ENCODE measurements at regions not wholly inside any gene's neighbourhood (a gene's known extent, or its start where the extent isn't known, plus 50 kb on each side); places are given as distances from the start of the nearest gene placed in this dataset.

DNA sequence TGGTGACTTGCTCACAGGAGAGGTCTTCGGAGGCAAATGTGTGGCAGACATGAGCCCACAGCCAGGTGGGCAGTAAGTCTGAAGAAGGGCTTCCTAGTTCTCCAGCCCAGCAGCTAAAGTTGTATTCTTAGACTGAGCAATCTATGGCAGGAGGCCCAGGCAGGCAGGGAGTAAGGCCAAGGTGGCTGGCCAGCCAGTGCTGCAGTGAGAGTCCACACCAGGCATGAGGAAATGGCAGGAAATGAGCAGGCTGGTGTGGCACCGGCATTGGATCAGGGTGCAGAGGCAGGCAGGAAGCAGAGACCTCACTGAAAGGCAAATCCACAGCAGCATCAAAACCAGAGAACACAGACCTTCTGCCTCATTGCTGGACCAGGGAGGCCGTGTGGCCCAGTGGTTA, 84.6 kb upstream of the PDE1C start:
- H3K36me3 ChIP-seq (ENCODE audit: insufficient read depth, low read length): no peaks in the 10 kb centered on the region
- no peak overlapping the region for H3K4me3 ChIP-seq (ENCODE audit: low read length)
- no peaks in the 10 kb centered on the region for H3K9me3 ChIP-seq (ENCODE audit: low read length)
- H3K79me2 ChIP-seq (replicated peaks; ENCODE audit: insufficient read depth, low read length): no peaks in the 10 kb centered on the region
- no peaks in the 10 kb centered on the region for H3K9me2 ChIP-seq (ENCODE audit: insufficient read depth, low read length)
- H3K27ac ChIP-seq (ENCODE audit: low read length): no peak overlapping the region
- no peaks in the 10 kb centered on the region for H4K20me1 ChIP-seq (ENCODE audit: insufficient read depth)
- TF ChIP-seq TAF1 (IDR thresholded peaks at IDR 0.05; ENCODE audit: low read depth): no peak
- no peak for TF ChIP-seq SMC3 (conservative IDR thresholded peaks at IDR 0.05; ENCODE audit: poor library complexity)
- TF ChIP-seq, protein P1, sequence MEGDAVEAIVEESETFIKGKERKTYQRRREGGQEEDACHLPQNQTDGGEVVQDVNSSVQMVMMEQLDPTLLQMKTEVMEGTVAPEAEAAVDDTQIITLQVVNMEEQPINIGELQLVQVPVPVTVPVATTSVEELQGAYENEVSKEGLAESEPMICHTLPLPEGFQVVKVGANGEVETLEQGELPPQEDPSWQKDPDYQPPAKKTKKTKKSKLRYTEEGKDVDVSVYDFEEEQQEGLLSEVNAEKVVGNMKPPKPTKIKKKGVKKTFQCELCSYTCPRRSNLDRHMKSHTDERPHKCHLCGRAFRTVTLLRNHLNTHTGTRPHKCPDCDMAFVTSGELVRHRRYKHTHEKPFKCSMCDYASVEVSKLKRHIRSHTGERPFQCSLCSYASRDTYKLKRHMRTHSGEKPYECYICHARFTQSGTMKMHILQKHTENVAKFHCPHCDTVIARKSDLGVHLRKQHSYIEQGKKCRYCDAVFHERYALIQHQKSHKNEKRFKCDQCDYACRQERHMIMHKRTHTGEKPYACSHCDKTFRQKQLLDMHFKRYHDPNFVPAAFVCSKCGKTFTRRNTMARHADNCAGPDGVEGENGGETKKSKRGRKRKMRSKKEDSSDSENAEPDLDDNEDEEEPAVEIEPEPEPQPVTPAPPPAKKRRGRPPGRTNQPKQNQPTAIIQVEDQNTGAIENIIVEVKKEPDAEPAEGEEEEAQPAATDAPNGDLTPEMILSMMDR (IDR thresholded peaks at IDR 0.05; ENCODE audit: poor library complexity, severe bottlenecking): no peak
- TF ChIP-seq, protein P2, sequence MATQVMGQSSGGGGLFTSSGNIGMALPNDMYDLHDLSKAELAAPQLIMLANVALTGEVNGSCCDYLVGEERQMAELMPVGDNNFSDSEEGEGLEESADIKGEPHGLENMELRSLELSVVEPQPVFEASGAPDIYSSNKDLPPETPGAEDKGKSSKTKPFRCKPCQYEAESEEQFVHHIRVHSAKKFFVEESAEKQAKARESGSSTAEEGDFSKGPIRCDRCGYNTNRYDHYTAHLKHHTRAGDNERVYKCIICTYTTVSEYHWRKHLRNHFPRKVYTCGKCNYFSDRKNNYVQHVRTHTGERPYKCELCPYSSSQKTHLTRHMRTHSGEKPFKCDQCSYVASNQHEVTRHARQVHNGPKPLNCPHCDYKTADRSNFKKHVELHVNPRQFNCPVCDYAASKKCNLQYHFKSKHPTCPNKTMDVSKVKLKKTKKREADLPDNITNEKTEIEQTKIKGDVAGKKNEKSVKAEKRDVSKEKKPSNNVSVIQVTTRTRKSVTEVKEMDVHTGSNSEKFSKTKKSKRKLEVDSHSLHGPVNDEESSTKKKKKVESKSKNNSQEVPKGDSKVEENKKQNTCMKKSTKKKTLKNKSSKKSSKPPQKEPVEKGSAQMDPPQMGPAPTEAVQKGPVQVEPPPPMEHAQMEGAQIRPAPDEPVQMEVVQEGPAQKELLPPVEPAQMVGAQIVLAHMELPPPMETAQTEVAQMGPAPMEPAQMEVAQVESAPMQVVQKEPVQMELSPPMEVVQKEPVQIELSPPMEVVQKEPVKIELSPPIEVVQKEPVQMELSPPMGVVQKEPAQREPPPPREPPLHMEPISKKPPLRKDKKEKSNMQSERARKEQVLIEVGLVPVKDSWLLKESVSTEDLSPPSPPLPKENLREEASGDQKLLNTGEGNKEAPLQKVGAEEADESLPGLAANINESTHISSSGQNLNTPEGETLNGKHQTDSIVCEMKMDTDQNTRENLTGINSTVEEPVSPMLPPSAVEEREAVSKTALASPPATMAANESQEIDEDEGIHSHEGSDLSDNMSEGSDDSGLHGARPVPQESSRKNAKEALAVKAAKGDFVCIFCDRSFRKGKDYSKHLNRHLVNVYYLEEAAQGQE (IDR thresholded peaks at IDR 0.05; ENCODE audit: borderline replicate concordance): no peak
- no peak for TF ChIP-seq EP300 (conservative IDR thresholded peaks at IDR 0.05; ENCODE audit: poor library complexity, severe bottlenecking)
- TF ChIP-seq MXI1 (conservative IDR thresholded peaks at IDR 0.05; ENCODE audit: poor library complexity, severe bottlenecking): no peak
- TF ChIP-seq RAD21 (conservative IDR thresholded peaks at IDR 0.05): no peak
- TF ChIP-seq EZH2 (IDR thresholded peaks at IDR 0.05; ENCODE audit: borderline replicate concordance, insufficient read depth, low read length, poor library complexity, severe bottlenecking): no peak
- no peak for TF ChIP-seq POLR2AphosphoS5 (IDR thresholded peaks at IDR 0.05)
- H3K9ac ChIP-seq (ENCODE audit: low read length): no peak overlapping the region
- no peak overlapping the region for H3K4me2 ChIP-seq (ENCODE audit: low read length)
- H3K27me3 ChIP-seq (ENCODE audit: insufficient read depth, low read depth, low read length): no peaks in the 10 kb centered on the region
- no peak overlapping the region for H2AFZ ChIP-seq (ENCODE audit: low read depth, low read length)
- H3F3A ChIP-seq (ENCODE audit: insufficient read depth, low read length, poor library complexity, severe bottlenecking): no peaks in the 10 kb centered on the region

DNA sequence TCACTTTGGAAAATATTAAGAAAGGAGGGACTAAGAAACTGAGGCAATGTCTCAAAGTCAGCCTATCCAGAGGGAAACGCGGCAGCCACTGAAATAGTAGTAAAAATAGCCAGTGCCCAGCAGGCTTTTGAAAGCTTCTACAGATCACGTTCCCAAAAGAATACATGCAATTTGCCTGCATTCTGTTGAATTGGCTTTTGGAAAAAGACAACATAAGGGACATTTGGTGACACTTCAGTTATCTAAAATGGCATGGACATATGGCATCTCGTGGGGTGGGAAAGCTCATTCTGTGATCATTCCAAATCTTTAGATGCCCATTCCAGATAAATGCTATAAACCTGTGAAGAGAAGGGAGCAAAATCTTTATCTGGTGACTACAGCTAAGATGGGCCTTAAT, 82.8 kb upstream of the PDE1C start:
- H3K4me2 ChIP-seq (ENCODE audit: low read length): no peak overlapping the region
- H3K9me2 ChIP-seq (ENCODE audit: insufficient read depth, low read length): no peaks in the 10 kb centered on the region
- H3F3A ChIP-seq (ENCODE audit: insufficient read depth, low read length, poor library complexity, severe bottlenecking): no peaks in the 10 kb centered on the region
- no peaks in the 10 kb centered on the region for H4K20me1 ChIP-seq (ENCODE audit: insufficient read depth)
- H3K27ac ChIP-seq (ENCODE audit: low read length): no peak overlapping the region
- no peak overlapping the region for H3K4me3 ChIP-seq (ENCODE audit: low read length)
- no peaks in the 10 kb centered on the region for H3K27me3 ChIP-seq (ENCODE audit: insufficient read depth, low read depth, low read length)
- no peak for TF ChIP-seq EP300 (conservative IDR thresholded peaks at IDR 0.05; ENCODE audit: poor library complexity, severe bottlenecking)
- TF ChIP-seq RAD21 (conservative IDR thresholded peaks at IDR 0.05): no peak
- TF ChIP-seq SMC3 (conservative IDR thresholded peaks at IDR 0.05; ENCODE audit: poor library complexity): no peak
- TF ChIP-seq, protein P1 (IDR thresholded peaks at IDR 0.05; ENCODE audit: poor library complexity, severe bottlenecking): no peak
- no peak for TF ChIP-seq MXI1 (conservative IDR thresholded peaks at IDR 0.05; ENCODE audit: poor library complexity, severe bottlenecking)
- no peak for TF ChIP-seq POLR2AphosphoS5 (IDR thresholded peaks at IDR 0.05)
- TF ChIP-seq TAF1 (IDR thresholded peaks at IDR 0.05; ENCODE audit: low read depth): no peak
- TF ChIP-seq EZH2 (IDR thresholded peaks at IDR 0.05; ENCODE audit: borderline replicate concordance, insufficient read depth, low read length, poor library complexity, severe bottlenecking): no peak
- no peak overlapping the region for H3K9ac ChIP-seq (ENCODE audit: low read length)
- no peaks in the 10 kb centered on the region for H3K79me2 ChIP-seq (replicated peaks; ENCODE audit: insufficient read depth, low read length)
- no peaks in the 10 kb centered on the region for H3K9me3 ChIP-seq (ENCODE audit: low read length)
- H3K36me3 ChIP-seq (ENCODE audit: insufficient read depth, low read length): no peaks in the 10 kb centered on the region
- no peak overlapping the region for H2AFZ ChIP-seq (ENCODE audit: low read depth, low read length)

All from neural cell (in vitro differentiated cells).